HG02571 (cell line): ENCODE measurements at regions not wholly inside any gene's neighbourhood (a gene's known extent, or its start where the extent isn't known, plus 50 kb on each side); places are given as distances from the start of the nearest gene placed in this dataset.

Experiments used
- ATAC-seq: cut with Tn5 transposase; IDR thresholded peaks from one replicate; pipeline ENCODE4 v1.9.1; 2021; ENCODE audit warnings: mild to moderate bottlenecking, moderate library complexity; ENCODE audit not compliant: unreplicated experiment

GRCh38 chr4:33171873-33172525 lies 2451.8 kb downstream of the PCDH7 start:
- no peak for ATAC-seq

GRCh38 chr4:33176566-33176965 lies 2456.4 kb downstream of the PCDH7 start:
- ATAC-seq, result no peak

GRCh38 chr4:33184657-33185290 lies 2464.6 kb downstream of the PCDH7 start:
- ATAC-seq, result peak; percentile 84

- ATAC-seq, result peak; percentile 36
Observed at GRCh38 chr4:33187035-33187434, 2466.9 kb downstream of the PCDH7 start.

GRCh38 chr4:33188733-33189132 lies 2468.6 kb downstream of the PCDH7 start:
- no peak for ATAC-seq

GRCh38 chr4:33189169-33189568 lies 2469.0 kb downstream of the PCDH7 start:
- ATAC-seq, result no peak

GRCh38 chr4:33193109-33193508 lies 2472.9 kb downstream of the PCDH7 start:
- ATAC-seq, result no peak

GRCh38 chr4:33200377-33200776 lies 2480.2 kb downstream of the PCDH7 start:
- no peak for ATAC-seq

GRCh38 chr4:33218238-33218637 lies 2498.1 kb downstream of the PCDH7 start:
- no peak for ATAC-seq

- no peak for ATAC-seq
Observed at GRCh38 chr4:33226133-33226532, 2506.0 kb downstream of the PCDH7 start.

GRCh38 chr4:33226783-33227182 lies 2506.6 kb downstream of the PCDH7 start:
- no peak for ATAC-seq

GRCh38 chr4:33255094-33255493 lies 2534.9 kb downstream of the PCDH7 start:
- ATAC-seq, result no peak

- ATAC-seq, result no peak
Observed at GRCh38 chr4:33255507-33255906, 2535.3 kb downstream of the PCDH7 start.

GRCh38 chr4:33262824-33263223 lies 2542.7 kb downstream of the PCDH7 start:
- ATAC-seq, result no peak

- no peak for ATAC-seq
Observed at GRCh38 chr4:33268776-33269175, 2548.6 kb downstream of the PCDH7 start.

GRCh38 chr4:33270403-33270802 lies 2550.2 kb downstream of the PCDH7 start:
- ATAC-seq, result no peak

GRCh38 chr4:33272722-33273121 lies 2552.6 kb downstream of the PCDH7 start:
- ATAC-seq, result no peak

GRCh38 chr4:33283818-33284217 lies 2563.6 kb downstream of the PCDH7 start:
- no peak for ATAC-seq

- no peak for ATAC-seq
Observed at GRCh38 chr4:33296876-33297455, 2576.8 kb downstream of the PCDH7 start.

GRCh38 chr4:33302321-33302720 lies 2582.2 kb downstream of the PCDH7 start:
- ATAC-seq, result no peak

GRCh38 chr4:33306131-33306530 lies 2586.0 kb downstream of the PCDH7 start:
- no peak for ATAC-seq

- ATAC-seq, result no peak
Observed at GRCh38 chr4:33316033-33316432, 2595.9 kb downstream of the PCDH7 start.
